HepG2 (cell line): ENCODE measurements at regions not wholly inside any gene's neighbourhood (a gene's known extent, or its start where the extent isn't known, plus 50 kb on each side); places are given as distances from the start of the nearest gene placed in this dataset.

Experiments
- ARNTL ChIP-seq: sonication (generic); formaldehyde crosslinking; IDR thresholded peaks from 2 replicates; pipeline ENCODE4 v1.4.0; 2020; ENCODE audit warnings: mild to moderate bottlenecking, missing genetic modification reagents
- GATAD1 ChIP-seq: IDR thresholded peaks from 2 replicates; pipeline ENCODE4 v1.6.1; 2016; ENCODE audit warnings: missing genetic modification reagents, missing compliant biosample characterization
- ZBTB21 ChIP-seq: sonication (generic); formaldehyde crosslinking; IDR thresholded peaks from 2 replicates; pipeline ENCODE4 v1.4.0; 2020; ENCODE audit warnings: missing genetic modification reagents
- ZFP62 ChIP-seq: sonication (generic); formaldehyde crosslinking; IDR thresholded peaks from 2 replicates; pipeline ENCODE4 v1.4.0; 2020; ENCODE audit warnings: missing genetic modification reagents
- TF ChIP-seq, protein P1 (sequence below): sonication (generic); formaldehyde crosslinking; IDR thresholded peaks from 2 replicates; pipeline ENCODE4 v1.4.0; 2020; ENCODE audit warnings: missing genetic modification reagents, borderline replicate concordance
- TF ChIP-seq, protein P2 (sequence below): sonication (generic); formaldehyde crosslinking; IDR thresholded peaks from 2 replicates; pipeline ENCODE4 v1.4.0; 2020; ENCODE audit warnings: missing genetic modification reagents, borderline replicate concordance

DNA sequence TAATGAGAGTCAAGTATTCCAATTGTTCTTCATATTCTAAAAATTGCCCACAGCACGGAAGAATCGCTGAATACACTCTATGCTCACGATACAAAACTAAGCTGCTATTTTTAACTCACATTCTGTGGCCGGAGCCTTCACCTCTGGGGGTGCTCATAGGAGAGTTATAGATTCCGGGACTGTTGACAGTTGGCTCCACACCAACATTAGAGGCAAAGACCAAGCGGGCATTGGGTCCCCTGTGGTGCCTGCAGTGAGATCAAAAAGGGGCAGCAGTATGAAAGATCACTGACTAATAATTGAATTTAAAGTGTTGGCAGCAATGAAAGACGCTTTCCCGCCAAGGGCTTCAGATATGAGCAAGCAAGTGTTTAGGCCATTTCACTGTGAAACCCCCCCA lies 146.0 kb downstream of the TMEM144 start (continued):
- TF ChIP-seq ZBTB21 (CRISPR knock-in tag) = no peak
- TF ChIP-seq ZFP62 (CRISPR knock-in tag) = no peak
- TF ChIP-seq, protein P1, sequence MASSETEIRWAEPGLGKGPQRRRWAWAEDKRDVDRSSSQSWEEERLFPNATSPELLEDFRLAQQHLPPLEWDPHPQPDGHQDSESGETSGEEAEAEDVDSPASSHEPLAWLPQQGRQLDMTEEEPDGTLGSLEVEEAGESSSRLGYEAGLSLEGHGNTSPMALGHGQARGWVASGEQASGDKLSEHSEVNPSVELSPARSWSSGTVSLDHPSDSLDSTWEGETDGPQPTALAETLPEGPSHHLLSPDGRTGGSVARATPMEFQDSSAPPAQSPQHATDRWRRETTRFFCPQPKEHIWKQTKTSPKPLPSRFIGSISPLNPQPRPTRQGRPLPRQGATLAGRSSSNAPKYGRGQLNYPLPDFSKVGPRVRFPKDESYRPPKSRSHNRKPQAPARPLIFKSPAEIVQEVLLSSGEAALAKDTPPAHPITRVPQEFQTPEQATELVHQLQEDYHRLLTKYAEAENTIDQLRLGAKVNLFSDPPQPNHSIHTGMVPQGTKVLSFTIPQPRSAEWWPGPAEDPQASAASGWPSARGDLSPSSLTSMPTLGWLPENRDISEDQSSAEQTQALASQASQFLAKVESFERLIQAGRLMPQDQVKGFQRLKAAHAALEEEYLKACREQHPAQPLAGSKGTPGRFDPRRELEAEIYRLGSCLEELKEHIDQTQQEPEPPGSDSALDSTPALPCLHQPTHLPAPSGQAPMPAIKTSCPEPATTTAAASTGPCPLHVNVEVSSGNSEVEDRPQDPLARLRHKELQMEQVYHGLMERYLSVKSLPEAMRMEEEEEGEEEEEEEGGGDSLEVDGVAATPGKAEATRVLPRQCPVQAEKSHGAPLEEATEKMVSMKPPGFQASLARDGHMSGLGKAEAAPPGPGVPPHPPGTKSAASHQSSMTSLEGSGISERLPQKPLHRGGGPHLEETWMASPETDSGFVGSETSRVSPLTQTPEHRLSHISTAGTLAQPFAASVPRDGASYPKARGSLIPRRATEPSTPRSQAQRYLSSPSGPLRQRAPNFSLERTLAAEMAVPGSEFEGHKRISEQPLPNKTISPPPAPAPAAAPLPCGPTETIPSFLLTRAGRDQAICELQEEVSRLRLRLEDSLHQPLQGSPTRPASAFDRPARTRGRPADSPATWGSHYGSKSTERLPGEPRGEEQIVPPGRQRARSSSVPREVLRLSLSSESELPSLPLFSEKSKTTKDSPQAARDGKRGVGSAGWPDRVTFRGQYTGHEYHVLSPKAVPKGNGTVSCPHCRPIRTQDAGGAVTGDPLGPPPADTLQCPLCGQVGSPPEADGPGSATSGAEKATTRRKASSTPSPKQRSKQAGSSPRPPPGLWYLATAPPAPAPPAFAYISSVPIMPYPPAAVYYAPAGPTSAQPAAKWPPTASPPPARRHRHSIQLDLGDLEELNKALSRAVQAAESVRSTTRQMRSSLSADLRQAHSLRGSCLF (CRISPR knock-in tag) = no peak
- TF ChIP-seq, protein P2, sequence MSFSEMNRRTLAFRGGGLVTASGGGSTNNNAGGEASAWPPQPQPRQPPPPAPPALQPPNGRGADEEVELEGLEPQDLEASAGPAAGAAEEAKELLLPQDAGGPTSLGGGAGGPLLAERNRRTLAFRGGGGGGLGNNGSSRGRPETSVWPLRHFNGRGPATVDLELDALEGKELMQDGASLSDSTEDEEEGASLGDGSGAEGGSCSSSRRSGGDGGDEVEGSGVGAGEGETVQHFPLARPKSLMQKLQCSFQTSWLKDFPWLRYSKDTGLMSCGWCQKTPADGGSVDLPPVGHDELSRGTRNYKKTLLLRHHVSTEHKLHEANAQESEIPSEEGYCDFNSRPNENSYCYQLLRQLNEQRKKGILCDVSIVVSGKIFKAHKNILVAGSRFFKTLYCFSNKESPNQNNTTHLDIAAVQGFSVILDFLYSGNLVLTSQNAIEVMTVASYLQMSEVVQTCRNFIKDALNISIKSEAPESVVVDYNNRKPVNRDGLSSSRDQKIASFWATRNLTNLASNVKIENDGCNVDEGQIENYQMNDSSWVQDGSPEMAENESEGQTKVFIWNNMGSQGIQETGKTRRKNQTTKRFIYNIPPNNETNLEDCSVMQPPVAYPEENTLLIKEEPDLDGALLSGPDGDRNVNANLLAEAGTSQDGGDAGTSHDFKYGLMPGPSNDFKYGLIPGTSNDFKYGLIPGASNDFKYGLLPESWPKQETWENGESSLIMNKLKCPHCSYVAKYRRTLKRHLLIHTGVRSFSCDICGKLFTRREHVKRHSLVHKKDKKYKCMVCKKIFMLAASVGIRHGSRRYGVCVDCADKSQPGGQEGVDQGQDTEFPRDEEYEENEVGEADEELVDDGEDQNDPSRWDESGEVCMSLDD (CRISPR knock-in tag) = no peak
- TF ChIP-seq ARNTL (CRISPR knock-in tag) = no peak
- no peak for TF ChIP-seq GATAD1 (CRISPR knock-in tag)
